Ectodermal cell (in vitro differentiated cells): ENCODE measurements at regions not wholly inside any gene's neighbourhood (a gene's known extent, or its start where the extent isn't known, plus 50 kb on each side); places are given as distances from the start of the nearest gene placed in this dataset.

Experiments used
- H3K27ac ChIP-seq: 2 replicates; pipeline ENCODE4 v1.7.0; 2013; ENCODE audit warnings: mild to moderate bottlenecking, low read depth, low read length; ENCODE audit not compliant: insufficient read depth, poor library complexity, severe bottlenecking
- H3K27me3 ChIP-seq: 2 replicates; pipeline ENCODE4 v1.7.0; 2013; ENCODE audit warnings: mild to moderate bottlenecking, low read length; ENCODE audit not compliant: insufficient read depth, control insufficient read depth, poor library complexity, severe bottlenecking
- H3K36me3 ChIP-seq: one replicate; pipeline ENCODE4 v1.7.0; 2013; ENCODE audit warnings: low read length; ENCODE audit not compliant: control insufficient read depth, insufficient read depth
- H3K4me1 ChIP-seq: one replicate; pipeline ENCODE4 v1.7.0; 2013; ENCODE audit warnings: low read length; ENCODE audit not compliant: control insufficient read depth, insufficient read depth
- H3K4me3 ChIP-seq: 2 replicates; pipeline ENCODE4 v1.7.0; 2013; ENCODE audit warnings: low read depth, low read length, control low read depth; ENCODE audit not compliant: insufficient read depth
- H3K9me3 ChIP-seq: 2 replicates; pipeline ENCODE4 v1.7.0; 2013; ENCODE audit warnings: mild to moderate bottlenecking, low read length, moderate library complexity; ENCODE audit not compliant: control insufficient read depth
- WGBS, 2 experiments: methylation state at CpG; one replicate each; pipeline ENCODE4 v1.1.7; 2013; ENCODE audit warnings: missing lambda C conversion rate in 2 of 2; 5-methylcytosine and 5-hydroxymethylcytosine counted together

DNA sequence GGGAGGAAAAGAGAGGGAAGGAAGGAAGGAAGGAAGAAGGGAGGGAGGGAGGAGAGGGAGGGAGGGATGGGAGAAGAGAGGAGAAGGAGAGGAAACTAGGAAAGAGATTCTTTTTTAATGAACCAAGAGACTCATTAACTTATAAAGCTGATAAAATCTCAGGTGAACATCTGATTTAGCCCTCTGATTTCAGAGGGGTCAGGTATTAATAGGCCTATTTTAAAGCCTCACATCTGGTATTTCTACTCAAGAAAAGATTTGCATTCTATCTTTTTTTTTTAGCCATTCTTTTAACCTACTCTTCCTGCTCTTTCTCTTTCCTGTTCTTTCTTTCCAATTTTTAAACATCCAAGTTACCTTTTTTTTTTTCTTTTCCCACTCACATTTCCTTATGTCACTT is 103.3 kb upstream of the CPEB2 start:
- H3K36me3 ChIP-seq, result no peaks in the 10 kb centered on the region
- H3K4me3 ChIP-seq, result no peak overlapping the region
- H3K27ac ChIP-seq, result no peak overlapping the region
- no peaks in the 10 kb centered on the region for H3K9me3 ChIP-seq
- H3K27me3 ChIP-seq, result no peaks in the 10 kb centered on the region
- H3K4me1 ChIP-seq, result no peaks in the 10 kb centered on the region

DNA sequence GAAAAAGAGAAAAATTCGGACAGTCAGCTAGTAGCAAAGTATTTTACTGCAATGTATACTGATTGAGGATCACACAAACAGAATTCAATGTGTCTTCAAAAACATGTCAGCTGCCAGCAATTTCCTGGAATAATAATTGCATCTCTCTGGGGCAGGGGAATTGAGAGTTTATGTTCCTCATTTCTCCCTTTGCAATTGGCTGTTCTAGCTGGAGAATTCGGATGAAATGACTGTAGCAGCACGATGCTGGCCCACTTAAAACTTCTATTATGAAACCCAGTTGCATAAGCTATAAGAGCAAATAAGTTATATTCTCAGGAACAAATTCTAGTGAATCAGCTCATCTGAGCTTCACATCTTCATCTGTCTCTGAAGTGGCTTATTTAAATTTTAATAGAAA is 99.9 kb upstream of the CPEB2 start:
- whole genome bisulfite sequencing, 2 experiments, result 90 to 96% methylated on average over 3 of the region's 3 CpGs
- Histone ChIP-seq H3K27me3 (no peaks in the 10 kb centered on the region), H3K4me1 (no peaks in the 10 kb centered on the region)

DNA sequence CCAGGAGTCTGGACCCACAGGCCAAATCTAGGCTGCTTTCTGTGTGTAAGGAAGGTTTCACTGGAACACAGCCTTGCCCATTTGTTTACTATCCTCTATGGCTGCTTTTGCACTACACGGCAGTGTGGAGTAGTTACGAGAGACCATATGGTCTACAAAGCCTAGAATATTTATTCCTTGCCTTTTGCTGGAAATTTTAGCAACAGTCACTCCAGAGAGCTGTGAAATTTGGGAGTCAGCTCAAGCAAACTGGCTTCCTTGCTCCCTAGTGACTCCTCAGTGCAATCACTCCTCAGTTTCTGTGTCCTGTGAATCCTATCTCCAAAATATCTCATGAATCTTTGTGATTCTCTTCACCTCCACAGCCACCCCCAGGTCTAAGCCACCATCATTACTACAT is 99.0 kb upstream of the CPEB2 start:
- Histone ChIP-seq H3K9me3 (no peaks in the 10 kb centered on the region), H3K27ac (no peak overlapping the region), H3K4me1 (no peaks in the 10 kb centered on the region), H3K36me3 (no peaks in the 10 kb centered on the region), H3K27me3 (no peaks in the 10 kb centered on the region), H3K4me3 (no peak overlapping the region)
- 93 to 96% methylated on average over 2 of the region's 2 CpGs for WGBS, 2 experiments

More for the DNA sequence above, 99.9 kb upstream of the CPEB2 start:
- H3K36me3 ChIP-seq, result no peaks in the 10 kb centered on the region
- H3K27ac ChIP-seq, result no peak overlapping the region
- no peak overlapping the region for H3K4me3 ChIP-seq
- no peaks in the 10 kb centered on the region for H3K9me3 ChIP-seq

DNA sequence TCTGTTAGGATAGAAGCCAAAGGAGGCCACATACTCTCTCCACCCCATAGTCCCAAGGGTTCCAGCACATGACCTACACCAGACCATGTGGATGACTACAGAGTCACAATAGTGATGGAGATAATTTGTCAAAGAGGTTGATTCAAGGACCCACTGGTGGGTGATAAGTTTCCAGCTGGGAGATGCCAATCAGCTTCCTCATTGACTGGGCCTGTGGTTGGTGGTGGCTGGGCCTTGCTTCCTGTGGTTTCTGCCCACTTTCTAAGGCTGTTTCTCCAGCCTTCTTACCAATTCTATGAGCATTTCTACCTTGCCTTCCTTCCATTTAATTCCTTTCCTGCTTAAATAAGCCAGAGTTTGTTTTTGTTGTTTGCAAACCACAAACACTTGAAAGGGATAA is 95.5 kb upstream of the CPEB2 start:
- no peak overlapping the region for H3K27ac ChIP-seq
- no peaks in the 10 kb centered on the region for H3K27me3 ChIP-seq
- H3K9me3 ChIP-seq, result no peaks in the 10 kb centered on the region
- no peak overlapping the region for H3K4me3 ChIP-seq
- no peaks in the 10 kb centered on the region for H3K4me1 ChIP-seq
- no peaks in the 10 kb centered on the region for H3K36me3 ChIP-seq

DNA sequence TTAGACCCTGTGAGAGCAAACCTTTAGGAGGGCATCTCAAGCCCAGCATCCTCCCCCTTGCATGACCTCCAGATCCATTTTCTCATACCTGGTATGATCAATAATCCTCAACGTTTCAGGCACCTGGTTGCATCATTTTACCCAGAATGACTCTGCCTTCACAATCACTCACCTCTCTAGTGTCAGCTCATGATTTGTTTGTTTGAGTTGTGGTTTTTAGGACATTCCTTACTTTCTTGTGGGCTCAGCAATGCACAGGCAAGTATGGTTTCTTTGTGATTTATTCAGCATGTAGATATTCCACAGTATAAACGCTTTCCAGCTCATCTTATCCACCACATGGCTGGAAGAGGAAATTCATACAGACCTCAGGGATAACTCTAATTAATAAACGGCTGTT is 93.6 kb upstream of the CPEB2 start:
- Histone ChIP-seq H3K9me3 (no peaks in the 10 kb centered on the region), H3K4me1 (no peaks in the 10 kb centered on the region), H3K36me3 (no peaks in the 10 kb centered on the region), H3K4me3 (no peak overlapping the region), H3K27ac (no peak overlapping the region), H3K27me3 (no peaks in the 10 kb centered on the region)
- 87 to 94% methylated on average over 3 of the region's 3 CpGs for WGBS, 2 experiments

DNA sequence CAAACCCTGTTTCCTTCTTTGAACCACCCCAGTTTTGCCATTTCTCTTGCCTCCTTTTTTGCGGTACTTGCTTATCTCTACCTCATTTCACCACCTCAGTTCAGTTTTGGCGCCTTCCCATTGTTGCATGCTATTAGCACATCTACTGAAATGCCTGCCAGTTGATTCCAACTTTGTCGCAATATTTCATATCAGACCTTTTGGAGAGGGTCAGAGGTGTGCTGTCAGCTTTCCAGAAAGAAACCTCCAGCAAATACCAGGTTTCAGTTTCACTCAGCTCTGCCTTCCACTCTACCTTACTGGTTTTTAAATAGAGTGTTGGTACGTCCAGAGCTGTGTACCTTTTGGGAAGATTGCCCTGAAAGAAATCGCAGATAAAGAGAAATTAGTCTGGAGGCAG is 91.9 kb upstream of the CPEB2 start:
- Histone ChIP-seq H3K9me3 (no peaks in the 10 kb centered on the region), H3K4me3 (no peak overlapping the region), H3K36me3 (no peaks in the 10 kb centered on the region), H3K27me3 (no peaks in the 10 kb centered on the region), H3K4me1 (no peaks in the 10 kb centered on the region), H3K27ac (no peak overlapping the region)
- 97% methylated on average over 4 of the region's 5 CpGs for WGBS, 2 experiments

DNA sequence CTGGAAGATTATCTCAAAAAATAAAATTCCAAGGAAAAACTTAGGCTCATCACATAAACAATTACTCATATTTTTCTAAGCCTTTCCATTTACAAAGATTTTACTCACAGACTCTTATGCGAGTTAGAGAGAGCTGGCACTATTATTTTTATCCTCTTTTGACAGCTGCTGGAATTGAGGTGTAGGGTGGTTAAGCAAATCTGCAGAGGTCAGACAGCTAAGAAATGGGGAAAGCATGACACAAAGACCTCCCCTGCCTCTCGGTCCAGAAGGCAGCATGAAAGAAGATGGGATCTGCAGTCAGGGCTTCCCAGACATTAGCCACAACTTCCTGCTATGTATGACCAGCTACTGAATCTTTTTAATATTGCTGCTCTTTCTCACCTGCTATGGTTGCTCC is 89.9 kb upstream of the CPEB2 start:
- no peaks in the 10 kb centered on the region for H3K27me3 ChIP-seq
- WGBS, 2 experiments, result 95 to 96% methylated on average over 2 of the region's 2 CpGs

DNA sequence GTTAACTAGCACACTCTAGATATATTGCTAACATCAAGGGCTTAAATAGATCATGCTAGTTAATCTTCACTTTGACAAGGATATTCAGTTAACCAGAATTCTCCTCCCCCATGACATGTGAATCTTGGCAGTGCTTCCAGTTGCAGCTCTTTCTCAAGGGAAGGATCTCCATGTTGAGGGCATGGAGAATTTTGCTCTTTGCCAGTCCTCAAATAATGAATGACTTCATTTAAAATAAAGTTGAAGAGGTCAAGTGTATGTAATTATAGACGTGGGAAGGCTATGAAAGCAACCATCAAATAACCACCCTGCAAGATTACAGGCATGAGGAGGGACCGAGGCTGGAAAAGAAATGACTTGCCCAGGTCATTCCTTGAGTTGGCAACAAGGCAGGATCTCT is 87.3 kb upstream of the CPEB2 start:
- no peak overlapping the region for H3K4me3 ChIP-seq
- H3K27me3 ChIP-seq, result no peaks in the 10 kb centered on the region
- H3K27ac ChIP-seq, result no peak overlapping the region
- H3K36me3 ChIP-seq, result no peaks in the 10 kb centered on the region
- 84 to 97% methylated on average over 1 to 2 of the region's 2 CpGs for WGBS, 2 experiments
- H3K4me1 ChIP-seq, result no peaks in the 10 kb centered on the region
- H3K9me3 ChIP-seq, result no peaks in the 10 kb centered on the region

More for the DNA sequence above, 89.9 kb upstream of the CPEB2 start:
- Histone ChIP-seq H3K27ac (no peak overlapping the region), H3K9me3 (no peaks in the 10 kb centered on the region), H3K4me1 (no peaks in the 10 kb centered on the region), H3K4me3 (no peak overlapping the region), H3K36me3 (no peaks in the 10 kb centered on the region)

DNA sequence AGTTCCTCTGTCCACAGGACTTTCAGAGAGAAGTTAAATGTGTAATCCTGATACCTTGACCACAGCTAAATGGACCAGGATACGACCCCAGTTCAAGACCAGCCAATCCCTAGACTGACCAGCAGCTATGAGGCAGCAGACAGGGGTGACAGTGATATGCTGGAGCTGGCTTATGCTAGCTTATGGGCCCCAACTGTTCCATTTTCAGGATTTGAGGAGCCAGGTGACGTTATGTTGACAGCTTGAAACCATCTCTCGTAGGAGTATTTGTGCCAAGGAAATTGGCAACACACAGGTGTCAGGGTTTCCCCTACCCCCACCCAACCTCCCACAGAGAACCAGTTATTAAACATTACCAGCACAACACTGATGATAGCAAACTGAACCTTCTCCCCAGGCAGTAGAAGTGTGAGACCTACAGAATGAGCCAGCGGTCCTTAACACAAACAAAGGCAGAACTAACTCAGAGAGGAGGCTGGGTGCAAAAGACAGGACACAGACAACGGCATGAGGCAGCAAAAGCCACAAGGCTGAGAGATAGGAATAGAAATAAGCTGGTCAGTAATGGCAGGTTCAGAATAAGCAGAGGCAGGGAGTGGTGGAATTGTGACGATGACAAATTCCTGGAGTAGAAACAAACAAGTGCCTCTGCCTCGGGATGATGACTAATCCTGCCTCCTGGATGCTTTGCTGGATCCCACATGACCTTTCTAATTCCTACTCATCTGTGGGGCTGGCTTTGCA is 85.6 kb upstream of the CPEB2 start:
- no peak overlapping the region for H3K27ac ChIP-seq
- H3K9me3 ChIP-seq, result no peaks in the 10 kb centered on the region
- WGBS, 2 experiments, result 80 to 86% methylated on average over 7 of the region's 7 CpGs
- H3K4me1 ChIP-seq, result no peaks in the 10 kb centered on the region
- no peaks in the 10 kb centered on the region for H3K27me3 ChIP-seq
- H3K36me3 ChIP-seq, result no peaks in the 10 kb centered on the region
- no peak overlapping the region for H3K4me3 ChIP-seq

DNA sequence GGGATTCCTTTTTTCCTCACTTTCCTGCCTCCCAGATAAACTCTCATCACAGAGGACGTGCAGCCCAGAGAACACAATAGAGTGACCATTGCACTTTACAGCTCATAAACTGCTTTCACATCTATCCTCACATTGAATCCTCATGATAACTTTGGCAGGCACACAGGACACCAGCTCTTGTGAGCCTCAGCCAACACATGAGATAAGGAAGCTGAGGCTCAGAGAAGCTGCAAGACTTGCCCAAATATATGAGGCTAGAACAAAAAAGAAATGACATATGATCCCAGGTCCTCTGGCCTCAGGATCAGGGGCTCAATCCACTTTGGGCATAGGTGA is 85.0 kb upstream of the CPEB2 start:
- Histone ChIP-seq H3K4me1 (no peaks in the 10 kb centered on the region), H3K36me3 (no peaks in the 10 kb centered on the region), H3K27ac (no peak overlapping the region), H3K27me3 (no peaks in the 10 kb centered on the region), H3K4me3 (no peak overlapping the region), H3K9me3 (no peaks in the 10 kb centered on the region)
- WGBS, 2 experiments, result 72 to 76% methylated on average over 1 of the region's 1 CpG

DNA sequence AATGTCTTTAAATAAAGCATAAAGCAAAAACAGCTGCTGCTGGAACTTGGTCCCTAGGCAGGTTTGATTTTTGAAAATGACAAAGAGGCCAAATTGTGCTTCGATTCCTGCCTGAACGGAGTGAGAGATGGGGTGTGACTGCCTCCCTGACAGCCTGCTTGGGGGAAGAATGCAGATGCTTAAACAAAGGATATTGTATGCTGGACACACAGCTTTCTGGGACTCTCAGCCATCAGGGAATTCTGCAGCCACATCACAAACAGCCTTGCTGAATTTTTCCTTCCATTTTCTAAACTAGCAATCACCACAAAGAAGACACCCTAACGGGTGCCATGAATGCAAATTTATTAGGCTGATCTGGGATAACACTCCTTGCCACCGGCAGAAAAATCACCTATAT is 83.9 kb upstream of the CPEB2 start:
- Histone ChIP-seq H3K4me1 (no peaks in the 10 kb centered on the region), H3K4me3 (no peak overlapping the region), H3K27ac (no peak overlapping the region), H3K9me3 (no peaks in the 10 kb centered on the region), H3K27me3 (no peaks in the 10 kb centered on the region), H3K36me3 (no peaks in the 10 kb centered on the region)
- 76 to 84% methylated on average over 4 of the region's 4 CpGs for WGBS, 2 experiments
